ENCODE measurements at regions not wholly inside any gene's neighbourhood (a gene's known extent, or its start where the extent isn't known, plus 50 kb on each side); places are given as distances from the start of the nearest gene placed in this dataset.
"Not testable (repeated sequence)": the region's sequence is repeated elsewhere in the genome, so short reads cannot be mapped to it uniquely, and the experiment has no call there.

DNA sequence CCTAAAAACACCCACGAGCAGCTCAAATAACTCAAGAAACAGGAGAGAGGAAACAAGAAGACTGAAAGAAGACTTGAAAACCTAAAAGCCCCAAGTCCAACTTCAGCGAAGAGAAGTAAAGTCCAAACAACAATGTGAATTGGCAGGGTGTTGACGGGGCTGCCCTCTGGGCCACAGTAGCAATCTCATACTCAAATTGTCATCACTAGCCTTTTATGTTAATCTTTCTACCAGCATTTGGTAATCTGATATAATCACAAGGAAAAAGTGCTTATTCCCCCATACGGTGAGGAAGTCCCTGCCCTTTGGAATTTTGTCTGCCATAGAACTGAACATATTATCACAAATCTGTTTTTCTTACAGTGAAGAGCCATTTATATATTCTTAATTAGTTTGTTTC lies 51.5 kb upstream of the IFNE start:
- Histone ChIP-seq H3K4me3 (no peak overlapping the region), H3K4me1 (no peaks in the 10 kb centered on the region), H3K9me3 (replicated peaks) (peaks cover 6% of the 10 kb centered on the region), H3K27ac (replicated peaks) (no peak overlapping the region), H3K27me3 (ENCODE audit: low read depth) (peaks cover 19% of the 10 kb centered on the region), H3K36me3 (no peaks in the 10 kb centered on the region)
- DNase-seq, result no peak
- TF ChIP-seq, protein P1, sequence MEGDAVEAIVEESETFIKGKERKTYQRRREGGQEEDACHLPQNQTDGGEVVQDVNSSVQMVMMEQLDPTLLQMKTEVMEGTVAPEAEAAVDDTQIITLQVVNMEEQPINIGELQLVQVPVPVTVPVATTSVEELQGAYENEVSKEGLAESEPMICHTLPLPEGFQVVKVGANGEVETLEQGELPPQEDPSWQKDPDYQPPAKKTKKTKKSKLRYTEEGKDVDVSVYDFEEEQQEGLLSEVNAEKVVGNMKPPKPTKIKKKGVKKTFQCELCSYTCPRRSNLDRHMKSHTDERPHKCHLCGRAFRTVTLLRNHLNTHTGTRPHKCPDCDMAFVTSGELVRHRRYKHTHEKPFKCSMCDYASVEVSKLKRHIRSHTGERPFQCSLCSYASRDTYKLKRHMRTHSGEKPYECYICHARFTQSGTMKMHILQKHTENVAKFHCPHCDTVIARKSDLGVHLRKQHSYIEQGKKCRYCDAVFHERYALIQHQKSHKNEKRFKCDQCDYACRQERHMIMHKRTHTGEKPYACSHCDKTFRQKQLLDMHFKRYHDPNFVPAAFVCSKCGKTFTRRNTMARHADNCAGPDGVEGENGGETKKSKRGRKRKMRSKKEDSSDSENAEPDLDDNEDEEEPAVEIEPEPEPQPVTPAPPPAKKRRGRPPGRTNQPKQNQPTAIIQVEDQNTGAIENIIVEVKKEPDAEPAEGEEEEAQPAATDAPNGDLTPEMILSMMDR (IDR thresholded peaks at IDR 0.05; ENCODE audit: borderline replicate concordance), result no peak
- intact Hi-C loops (cut with micrococcal nuclease), result no loop called here

- intact Hi-C loops (cut with micrococcal nuclease), result no loop called here
- no peak for DNase-seq
- TF ChIP-seq, protein P1 (IDR thresholded peaks at IDR 0.05; ENCODE audit: borderline replicate concordance), result no peak
- Histone ChIP-seq H3K4me1 (no peaks in the 10 kb centered on the region), H3K9me3 (replicated peaks) (no peaks in the 10 kb centered on the region), H3K27me3 (ENCODE audit: low read depth) (peaks cover 9% of the 10 kb centered on the region), H3K36me3 (no peaks in the 10 kb centered on the region), H3K27ac (replicated peaks) (no peak overlapping the region), H3K4me3 (no peak overlapping the region)
These were observed 53.3 kb upstream of the IFNE start for GRCh38 chr9:21535396-21535795.

- Histone ChIP-seq H3K27me3 (ENCODE audit: low read depth) (no peaks in the 10 kb centered on the region), H3K27ac (replicated peaks) (no peak overlapping the region), H3K36me3 (no peaks in the 10 kb centered on the region), H3K4me3 (no peak overlapping the region), H3K9me3 (replicated peaks) (peaks cover 4% of the 10 kb centered on the region), H3K4me1 (no peaks in the 10 kb centered on the region)
- intact Hi-C loops (cut with micrococcal nuclease), result no loop called here
- DNase-seq, result no peak
- TF ChIP-seq, protein P1 (IDR thresholded peaks at IDR 0.05; ENCODE audit: borderline replicate concordance), result no peak
These were observed 60.7 kb upstream of the IFNE start for GRCh38 chr9:21542787-21543186.

GRCh38 chr9:21543187-21543586 lies 61.1 kb upstream of the IFNE start:
- TF ChIP-seq, protein P1 (IDR thresholded peaks at IDR 0.05; ENCODE audit: borderline replicate concordance), result no peak
- intact Hi-C loops (cut with micrococcal nuclease), result no loop called here
- H3K27me3 ChIP-seq (ENCODE audit: low read depth), result no peaks in the 10 kb centered on the region
- H3K4me1 ChIP-seq, result no peaks in the 10 kb centered on the region
- no peak overlapping the region for H3K4me3 ChIP-seq
- H3K27ac ChIP-seq (replicated peaks), result no peak overlapping the region
- peaks cover 4% of the 10 kb centered on the region for H3K9me3 ChIP-seq (replicated peaks)
- DNase-seq, result no peak
- no peaks in the 10 kb centered on the region for H3K36me3 ChIP-seq

- intact Hi-C loops (cut with micrococcal nuclease); DNase-seq; H3K27me3 ChIP-seq (ENCODE audit: low read depth); H3K36me3 ChIP-seq; H3K4me3 ChIP-seq; H3K27ac ChIP-seq (replicated peaks); H3K4me1 ChIP-seq; H3K9me3 ChIP-seq (replicated peaks): not testable (repeated sequence)
These were observed 61.7 kb upstream of the IFNE start for GRCh38 chr9:21543816-21544215.

GRCh38 chr9:21546949-21547348 lies 64.8 kb upstream of the IFNE start:
- H3K27me3 ChIP-seq (ENCODE audit: low read depth), result peaks cover 24% of the 10 kb centered on the region

More at GRCh38 chr9:21546949-21547348, 64.8 kb upstream of the IFNE start:
- TF ChIP-seq, protein P1 (IDR thresholded peaks at IDR 0.05; ENCODE audit: borderline replicate concordance), result no peak
- intact Hi-C loops (cut with micrococcal nuclease), result no loop called here
- no peaks in the 10 kb centered on the region for H3K4me1 ChIP-seq
- DNase-seq, result no peak
- H3K9me3 ChIP-seq (replicated peaks), result peaks cover 4% of the 10 kb centered on the region
- no peak overlapping the region for H3K4me3 ChIP-seq
- no peak overlapping the region for H3K27ac ChIP-seq (replicated peaks)
- no peaks in the 10 kb centered on the region for H3K36me3 ChIP-seq
